ENCODE measurements at regions not wholly inside any gene's neighbourhood (a gene's known extent, or its start where the extent isn't known, plus 50 kb on each side); places are given as distances from the start of the nearest gene placed in this dataset.

- intact Hi-C loops (cut with DNase I; ENCODE audit: low total_unique reads), result no loop called here
- WGBS, 2 donors, result 56 to 57% methylated on average over 6 of the region's 6 CpGs
- no peak for TF ChIP-seq POLR2A (IDR thresholded peaks at IDR 0.05)
- TF ChIP-seq CTCF (IDR thresholded peaks at IDR 0.05), result no peak
- no peak for DNase-seq (ENCODE audit: low spot score in 2 of 2)
- no peak overlapping the region for H3K4me3 ChIP-seq (ENCODE audit: low read depth, poor library complexity, severe bottlenecking)
Measured at GRCh38 chr1:58931756-58932155, 147.9 kb upstream of the JUN start.

- DNase-seq (ENCODE audit: low spot score in 2 of 2), result peak in 1 of 2 donors; percentile 47
- intact Hi-C loops (cut with DNase I; ENCODE audit: low total_unique reads), result no loop called here
- TF ChIP-seq CTCF (IDR thresholded peaks at IDR 0.05) (no peak), POLR2A (IDR thresholded peaks at IDR 0.05) (no peak)
- 47 to 55% methylated on average over 4 of the region's 4 CpGs for WGBS, 2 donors
- H3K4me3 ChIP-seq (ENCODE audit: low read depth, poor library complexity, severe bottlenecking), result no peak overlapping the region
Measured at GRCh38 chr1:58932859-58933598, 149.2 kb upstream of the JUN start.

- no peak for DNase-seq (ENCODE audit: low spot score in 2 of 2)
- intact Hi-C loops (cut with DNase I; ENCODE audit: low total_unique reads), result no loop called here
- WGBS, 2 donors, result 91 to 100% methylated on average over 2 of the region's 2 CpGs
- no peak overlapping the region for H3K4me3 ChIP-seq (ENCODE audit: low read depth, poor library complexity, severe bottlenecking)
- no peak for TF ChIP-seq CTCF (IDR thresholded peaks at IDR 0.05)
- TF ChIP-seq POLR2A (IDR thresholded peaks at IDR 0.05), result no peak
Measured at GRCh38 chr1:58933599-58933926, 149.7 kb upstream of the JUN start.

- no peak overlapping the region for H3K4me3 ChIP-seq (ENCODE audit: low read depth, poor library complexity, severe bottlenecking)
- WGBS, 2 donors, result 84 to 91% methylated on average over 3 of the region's 3 CpGs
- no peak for TF ChIP-seq CTCF (IDR thresholded peaks at IDR 0.05)
- TF ChIP-seq POLR2A (IDR thresholded peaks at IDR 0.05), result no peak
- DNase-seq (ENCODE audit: low spot score in 2 of 2), result no peak
- intact Hi-C loops (cut with DNase I; ENCODE audit: low total_unique reads), result no loop called here
Measured at GRCh38 chr1:58934706-58935105, 150.9 kb upstream of the JUN start.

- DNase-seq (ENCODE audit: low spot score in 2 of 2), result no peak
- WGBS, 2 donors, result 71 to 86% methylated on average over 2 of the region's 2 CpGs
- no peak for TF ChIP-seq POLR2A (IDR thresholded peaks at IDR 0.05)
- no peak for TF ChIP-seq CTCF (IDR thresholded peaks at IDR 0.05)
- intact Hi-C loops (cut with DNase I; ENCODE audit: low total_unique reads), result no loop called here
- H3K4me3 ChIP-seq (ENCODE audit: low read depth, poor library complexity, severe bottlenecking), result no peak overlapping the region
Measured at GRCh38 chr1:58936973-58937372, 153.1 kb upstream of the JUN start.

GRCh38 chr1:58939146-58939545, 155.3 kb upstream of the JUN start:
- TF ChIP-seq POLR2A (IDR thresholded peaks at IDR 0.05) (no peak), CTCF (IDR thresholded peaks at IDR 0.05) (no peak)
- no peak overlapping the region for H3K4me3 ChIP-seq (ENCODE audit: low read depth, poor library complexity, severe bottlenecking)
- DNase-seq (ENCODE audit: low spot score in 2 of 2), result no peak
- WGBS, 2 donors, result 73 to 89% methylated on average over 2 of the region's 2 CpGs
- intact Hi-C loops (cut with DNase I; ENCODE audit: low total_unique reads), result no loop called here

Data from lower leg skin (tissue), 4 donors.